Activated CD4-positive, alpha-beta memory T cell treated with anti-CD3 and anti-CD28 coated beads for 36 hours (primary cell): ENCODE measurements at regions not wholly inside any gene's neighbourhood (a gene's known extent, or its start where the extent isn't known, plus 50 kb on each side); places are given as distances from the start of the nearest gene placed in this dataset.

ENCODE experiments used
- CTCF ChIA-PET: fragments of 350-600 bp; sonication (Branson Sonifier 250); formaldehyde crosslinking; loops from one replicate; lab custom pipeline; 2021; ENCODE audit warnings: antibody characterized with exemption, inconsistent platforms; lab: Charles Lee
- POLR2A ChIA-PET: fragments of 350-600 bp; sonication (Branson Sonifier 250); formaldehyde crosslinking; loops from one replicate; lab custom pipeline; 2021; ENCODE audit warnings: antibody characterized with exemption; lab: Charles Lee
- DNase-seq: peaks from one replicate; pipeline ENCODE4 v3.0.0-alpha.2; 2020
- H3K27ac Mint-ChIP-seq: one replicate; pipeline ENCODE4 v1.8.0; 2021; ENCODE audit warnings: mixed read lengths
- H3K27me3 Mint-ChIP-seq: one replicate; pipeline ENCODE4 v1.8.0; 2021; ENCODE audit warnings: mixed read lengths
- H3K36me3 Mint-ChIP-seq: one replicate; pipeline ENCODE4 v1.8.0; 2021; ENCODE audit warnings: mixed read lengths
- H3K4me1 Mint-ChIP-seq: one replicate; pipeline ENCODE4 v1.8.0; 2021; ENCODE audit warnings: low read depth, mixed read lengths
- H3K4me3 Mint-ChIP-seq: one replicate; pipeline ENCODE4 v1.8.0; 2021; ENCODE audit warnings: mild to moderate bottlenecking, mixed read lengths
- H3K9me3 Mint-ChIP-seq: one replicate; pipeline ENCODE4 v1.8.0; 2021; ENCODE audit warnings: mixed read lengths
- intact Hi-C: fragments of 100-400 bp; cut with micrococcal nuclease; formaldehyde crosslinking; loops from one replicate; pipeline ENCODE4 v1.15.1; 2023

GRCh38 chr2:38496927-38497669 lies 105.6 kb downstream of the HNRNPLL start:
- Mint-ChIP-seq H3K27me3 (peaks cover 12% of the 10 kb centered on the region), H3K4me1 (no peaks in the 10 kb centered on the region), H3K27ac (no peak overlapping the region), H3K4me3 (no peak overlapping the region), H3K36me3 (peaks cover 5% of the 10 kb centered on the region), H3K9me3 (peaks cover 6% of the 10 kb centered on the region)
- ChIA-PET POLR2A (no interaction called here), CTCF (interaction anchor here (1.7 kb wide), 1 partner anchor 11 kb away, joined by 9 read pairs; no protein-coding TSS in a partner anchor)
- DNase-seq: no peak
- intact Hi-C loops: no loop called here

GRCh38 chr2:38495880-38496279 lies 106.8 kb downstream of the HNRNPLL start:
- no peak overlapping the region for H3K4me3 Mint-ChIP-seq
- no peak overlapping the region for H3K27ac Mint-ChIP-seq
- CTCF ChIA-PET: interaction anchor here (1.7 kb wide), 1 partner anchor 12 kb away, joined by 9 read pairs; no protein-coding TSS in a partner anchor

GRCh38 chr2:38494394-38494793 lies 108.3 kb downstream of the HNRNPLL start:
- intact Hi-C loops: no loop called here
- no peaks in the 10 kb centered on the region for H3K36me3 Mint-ChIP-seq
- no peaks in the 10 kb centered on the region for H3K27me3 Mint-ChIP-seq
- POLR2A ChIA-PET: no interaction called here
- no peaks in the 10 kb centered on the region for H3K4me1 Mint-ChIP-seq
- H3K9me3 Mint-ChIP-seq: no peaks in the 10 kb centered on the region
- DNase-seq: no peak
- CTCF ChIA-PET: interaction anchor here (1.1 to 1.4 kb wide), 3 partner anchors 14 to 451 kb away, joined by 3 to 14 read pairs (median 3); no protein-coding TSS in a partner anchor
- no peak overlapping the region for H3K4me3 Mint-ChIP-seq
- no peak overlapping the region for H3K27ac Mint-ChIP-seq

More at GRCh38 chr2:38495880-38496279, 106.8 kb downstream of the HNRNPLL start:
- intact Hi-C loops: no loop called here
- POLR2A ChIA-PET: no interaction called here
- Mint-ChIP-seq H3K27me3 (peaks cover 6% of the 10 kb centered on the region), H3K4me1 (no peaks in the 10 kb centered on the region), H3K36me3 (no peaks in the 10 kb centered on the region), H3K9me3 (no peaks in the 10 kb centered on the region)
- DNase-seq: no peak

DNA sequence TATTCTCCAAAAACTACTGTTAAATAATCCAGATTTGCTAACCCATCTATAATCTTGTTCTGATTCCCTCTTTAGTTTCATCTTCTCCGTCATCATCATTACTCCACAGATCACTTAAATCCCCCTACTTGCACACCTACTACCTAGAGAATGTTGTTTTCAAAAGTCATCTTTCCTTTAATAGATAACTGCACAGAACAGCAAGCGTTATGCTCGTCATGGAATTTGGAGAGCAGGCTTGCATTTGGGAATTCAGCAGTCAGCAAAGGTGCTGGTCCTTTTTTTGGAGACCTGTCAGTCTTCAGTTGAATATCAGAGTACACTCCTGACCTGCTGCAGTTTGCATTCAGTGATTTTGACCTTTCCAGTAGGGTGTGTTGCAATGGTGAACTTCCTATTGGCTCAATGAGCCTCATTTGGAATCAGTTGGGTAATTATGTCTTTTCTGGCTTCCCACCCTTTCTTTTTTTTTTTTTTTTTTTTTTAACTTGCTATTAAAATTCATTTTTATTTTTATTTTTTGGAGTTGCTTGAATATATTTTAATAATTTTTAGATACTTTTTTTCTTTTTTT lies 110.6 kb downstream of the HNRNPLL start:
- intact Hi-C loops: no loop called here
- Mint-ChIP-seq H3K36me3 (no peaks in the 10 kb centered on the region), H3K4me3 (no peak overlapping the region), H3K27me3 (no peaks in the 10 kb centered on the region), H3K9me3 (no peaks in the 10 kb centered on the region), H3K27ac (no peak overlapping the region), H3K4me1 (no peaks in the 10 kb centered on the region)
- DNase-seq: no peak
- POLR2A ChIA-PET: no interaction called here
- CTCF ChIA-PET: no interaction called here

GRCh38 chr2:38491436-38491835 lies 111.3 kb downstream of the HNRNPLL start:
- POLR2A ChIA-PET: interaction anchor here (0.7 kb wide), 1 partner anchor 198 kb away, joined by 3 read pairs; no protein-coding TSS in a partner anchor
- H3K9me3 Mint-ChIP-seq: no peaks in the 10 kb centered on the region

GRCh38 chr2:38489846-38490245 lies 112.8 kb upstream of the ATL2 start:
- H3K4me3 Mint-ChIP-seq: no peak overlapping the region
- no peaks in the 10 kb centered on the region for H3K36me3 Mint-ChIP-seq
- no peak overlapping the region for H3K27ac Mint-ChIP-seq
- H3K4me1 Mint-ChIP-seq: no peaks in the 10 kb centered on the region
- intact Hi-C loops: no loop called here
- H3K9me3 Mint-ChIP-seq: no peaks in the 10 kb centered on the region
- POLR2A ChIA-PET: no interaction called here
- DNase-seq: no peak
- H3K27me3 Mint-ChIP-seq: no peaks in the 10 kb centered on the region
- CTCF ChIA-PET: no interaction called here

More at GRCh38 chr2:38491436-38491835, 111.3 kb downstream of the HNRNPLL start:
- Mint-ChIP-seq H3K36me3 (no peaks in the 10 kb centered on the region), H3K27me3 (no peaks in the 10 kb centered on the region), H3K27ac (no peak overlapping the region), H3K4me3 (no peak overlapping the region), H3K4me1 (no peaks in the 10 kb centered on the region)
- DNase-seq: no peak
- intact Hi-C loops: no loop called here
- CTCF ChIA-PET: no interaction called here

DNA sequence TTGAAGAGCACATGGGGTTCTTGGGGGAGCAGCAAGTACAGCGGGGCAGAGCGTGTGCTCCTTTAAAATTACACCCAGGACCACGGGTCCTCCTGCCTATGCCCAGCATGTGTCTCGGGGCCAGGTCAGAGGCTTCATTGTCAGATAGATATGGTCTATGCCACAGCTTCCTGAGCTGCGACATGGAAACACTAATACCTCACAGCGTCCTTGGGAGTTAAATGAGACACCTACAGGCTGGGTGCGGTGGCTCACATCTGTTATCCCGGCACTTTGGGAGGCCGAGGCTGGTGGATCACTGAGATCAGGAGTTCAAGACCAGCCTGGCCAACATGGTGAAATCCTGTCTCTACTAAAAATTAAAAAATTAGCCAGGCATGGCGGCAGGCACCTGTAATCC lies 110.8 kb upstream of the ATL2 start:
- Mint-ChIP-seq H3K36me3 (no peaks in the 10 kb centered on the region), H3K9me3 (no peaks in the 10 kb centered on the region), H3K4me3 (no peak overlapping the region), H3K4me1 (no peaks in the 10 kb centered on the region), H3K27ac (no peak overlapping the region), H3K27me3 (no peaks in the 10 kb centered on the region)
- CTCF ChIA-PET: interaction anchor here (0.7 kb wide), 1 partner anchor 1721 kb away, joined by 3 read pairs; no protein-coding TSS in a partner anchor
- DNase-seq: no peak
- intact Hi-C loops: no loop called here
- POLR2A ChIA-PET: no interaction called here

DNA sequence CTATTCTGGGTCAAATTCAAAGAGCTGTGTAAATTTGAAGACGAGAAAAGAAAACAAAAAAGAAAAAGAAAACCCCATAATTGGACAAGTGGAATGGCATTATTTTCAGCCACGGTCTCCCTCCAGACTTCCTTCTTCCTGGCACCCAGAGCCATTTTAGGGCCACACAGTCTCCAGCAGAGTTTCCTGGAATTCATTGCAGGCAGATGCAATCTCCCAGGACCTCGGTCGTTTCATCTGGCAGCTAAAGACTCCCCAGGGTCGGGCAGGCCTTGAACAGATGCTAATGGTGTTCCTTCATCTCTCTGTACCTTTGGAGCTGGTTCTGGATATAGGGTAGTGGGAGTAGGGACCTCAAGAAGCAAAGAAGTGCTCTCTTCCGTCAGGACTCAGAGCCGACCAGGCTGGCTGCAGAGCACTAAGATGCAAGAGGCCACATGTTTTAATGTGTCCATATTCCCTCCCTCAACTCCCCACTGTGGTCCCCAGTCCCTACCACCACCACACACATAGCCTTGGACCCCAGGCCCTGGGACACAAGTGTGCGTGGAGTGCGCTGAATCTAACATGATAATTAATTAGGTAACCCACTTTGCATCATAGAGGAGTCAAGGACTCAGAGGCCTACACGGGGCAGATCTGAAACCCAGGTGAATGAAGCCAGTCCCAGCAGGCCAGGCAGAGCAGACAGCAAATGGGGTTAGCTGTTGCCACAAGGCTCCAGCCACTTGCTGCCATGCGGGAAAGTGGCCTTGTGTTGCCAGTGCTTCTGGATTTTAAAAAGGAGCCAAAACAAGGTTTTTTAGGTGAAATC lies 109.3 kb upstream of the ATL2 start:
- Mint-ChIP-seq H3K36me3 (no peaks in the 10 kb centered on the region), H3K4me1 (no peaks in the 10 kb centered on the region), H3K9me3 (peaks cover 2% of the 10 kb centered on the region), H3K27me3 (no peaks in the 10 kb centered on the region), H3K4me3 (no peak overlapping the region), H3K27ac (no peak overlapping the region)
- ChIA-PET CTCF (interaction anchor here (0.7 to 1.5 kb wide), 2 partner anchors 11 to 1101 kb away, joined by 3 to 4 read pairs; no protein-coding TSS in a partner anchor), POLR2A (no interaction called here)
- intact Hi-C loops: no loop called here
- DNase-seq: no peak

DNA sequence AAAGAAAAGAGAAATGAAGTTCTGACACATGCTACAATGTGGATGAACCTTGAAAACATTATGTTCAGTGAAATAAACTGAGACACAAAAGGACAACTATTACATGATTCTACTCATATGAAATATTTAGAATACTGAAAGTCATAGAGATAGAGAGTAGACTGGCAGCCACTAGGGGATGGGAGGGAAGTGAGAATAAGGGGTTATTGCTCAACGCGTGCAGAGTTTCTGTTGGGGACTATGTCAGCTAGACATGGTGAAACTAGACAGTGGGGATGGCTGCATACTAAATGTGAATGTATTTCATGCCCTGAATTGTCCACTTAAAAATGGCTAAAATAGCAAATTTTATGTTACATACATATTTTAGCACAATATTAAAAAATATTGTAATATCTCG lies 108.7 kb upstream of the ATL2 start:
- Mint-ChIP-seq H3K27me3 (no peaks in the 10 kb centered on the region), H3K4me3 (no peak overlapping the region), H3K36me3 (peaks cover 2% of the 10 kb centered on the region), H3K9me3 (peaks cover 8% of the 10 kb centered on the region), H3K4me1 (no peaks in the 10 kb centered on the region), H3K27ac (no peak overlapping the region)
- ChIA-PET CTCF (interaction anchor here (0.7 to 1.5 kb wide), 2 partner anchors 11 to 1101 kb away, joined by 3 to 4 read pairs; no protein-coding TSS in a partner anchor), POLR2A (no interaction called here)
- intact Hi-C loops: no loop called here
- no peak for DNase-seq

DNA sequence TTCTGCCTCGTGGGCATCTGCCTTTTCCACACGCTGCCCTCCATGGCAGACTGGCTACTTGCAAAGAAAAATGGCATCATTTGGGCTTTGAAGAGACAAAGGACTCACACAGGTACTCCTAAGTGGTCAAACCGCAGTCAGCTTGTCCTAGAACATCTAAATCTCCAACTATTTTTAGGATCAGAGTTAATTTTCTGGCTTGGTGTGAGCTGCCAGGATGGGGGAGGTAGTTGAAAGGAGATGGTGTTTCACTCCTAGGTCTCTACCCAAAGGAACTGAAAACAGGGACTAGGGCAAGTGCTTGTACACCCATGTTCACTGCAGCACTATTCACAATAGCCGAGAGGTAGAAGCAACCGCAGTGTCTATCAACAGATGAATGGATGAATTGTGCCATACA lies 107.9 kb upstream of the ATL2 start:
- no peaks in the 10 kb centered on the region for H3K4me1 Mint-ChIP-seq
- DNase-seq: no peak
- peaks cover 16% of the 10 kb centered on the region for H3K9me3 Mint-ChIP-seq
- intact Hi-C loops: no loop called here
- peaks cover 4% of the 10 kb centered on the region for H3K36me3 Mint-ChIP-seq
- CTCF ChIA-PET: no interaction called here
- H3K27me3 Mint-ChIP-seq: no peaks in the 10 kb centered on the region
- no peak overlapping the region for H3K4me3 Mint-ChIP-seq
- POLR2A ChIA-PET: no interaction called here
- H3K27ac Mint-ChIP-seq: no peak overlapping the region

DNA sequence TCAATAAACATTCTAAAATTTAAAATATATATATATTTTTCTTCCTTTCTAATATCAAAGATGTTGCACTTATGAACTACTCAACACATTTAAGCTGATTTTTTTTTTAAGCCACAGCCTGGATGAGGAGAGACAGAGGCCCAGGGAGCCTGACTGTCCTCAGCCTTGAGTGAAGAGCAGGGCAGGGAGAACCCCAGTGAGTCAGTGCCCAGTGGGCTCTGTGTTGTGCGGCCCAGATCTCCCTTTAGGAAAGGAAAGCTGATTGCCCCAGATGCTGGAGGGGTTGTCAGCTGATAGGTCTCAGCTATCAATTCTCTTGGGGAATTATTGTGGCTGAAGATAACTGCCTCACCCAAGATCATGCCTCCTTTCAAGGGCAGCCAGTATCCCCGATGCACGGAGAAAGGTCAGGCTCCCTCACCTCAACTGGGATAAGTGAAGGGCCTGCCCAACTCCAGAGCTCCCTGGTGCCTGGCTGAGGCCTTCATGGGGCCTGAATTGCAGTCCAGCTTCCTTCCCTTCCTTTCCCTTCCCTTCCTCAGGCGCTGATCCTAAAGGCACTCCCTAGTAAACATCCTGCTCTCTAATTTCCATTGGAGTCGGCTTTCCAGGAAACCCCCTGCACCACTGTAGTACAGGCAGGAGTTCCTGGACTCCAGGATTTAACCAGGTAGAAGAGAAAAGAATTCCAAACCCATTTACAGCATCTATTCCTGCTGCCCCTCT lies 106.9 kb upstream of the ATL2 start:
- POLR2A ChIA-PET: no interaction called here
- Mint-ChIP-seq H3K27me3 (no peaks in the 10 kb centered on the region), H3K4me3 (no peak overlapping the region), H3K4me1 (no peaks in the 10 kb centered on the region), H3K27ac (no peak overlapping the region), H3K36me3 (peaks cover 5% of the 10 kb centered on the region), H3K9me3 (peaks cover 21% of the 10 kb centered on the region)
- CTCF ChIA-PET: interaction anchor here (1.5 kb wide), 1 partner anchor 169 kb away, joined by 6 read pairs; no protein-coding TSS in a partner anchor
- intact Hi-C loops: no loop called here
- no peak for DNase-seq
